Gastroesophageal sphincter (tissue), 4 donors: ENCODE measurements at regions not wholly inside any gene's neighbourhood (a gene's known extent, or its start where the extent isn't known, plus 50 kb on each side); places are given as distances from the start of the nearest gene placed in this dataset.

ENCODE experiments used
- ATAC-seq: fragments of 150-250 bp; one replicate; pipeline ENCODE4 v1.9.1; 2016; ENCODE audit warnings: mild to moderate bottlenecking, moderate library complexity
- H3K27ac ChIP-seq, 4 donors: fragments of 200-600 bp; sonication (generic) in 3 of 4; 1 replicate in 3 of 4; 2 replicates in 1 of 4; pipeline ENCODE4 v1.5.1; 2016 to 2019
- H3K27me3 ChIP-seq: fragments of 200-600 bp; sonication (generic); one replicate; pipeline ENCODE4 v1.5.1; 2019
- H3K36me3 ChIP-seq, 2 donors: fragments of 200-600 bp; sonication (generic); one replicate each; pipeline ENCODE4 v1.5.1; 2019; ENCODE audit warnings: control low read depth in 1 of 2
- H3K4me1 ChIP-seq, 3 donors: fragments of 200-600 bp; sonication (generic); 1 replicate in 2 of 3; 2 replicates in 1 of 3; pipeline ENCODE4 v1.5.1; 2016 to 2019; ENCODE audit warnings: control low read depth in 2 of 3
- H3K4me3 ChIP-seq, 2 donors: fragments of 200-600 bp; sonication (generic); one replicate each; pipeline ENCODE4 v1.5.1; 2019; ENCODE audit warnings: mild to moderate bottlenecking in 1 of 2, moderate library complexity in 1 of 2
- H3K9me3 ChIP-seq, 3 donors: fragments of 200-600 bp; sonication (generic); one replicate each; pipeline ENCODE4 v1.5.1; 2017 to 2019; ENCODE audit warnings: control low read depth in 2 of 3
- CTCF ChIP-seq, 4 experiments: fragments of 200-600 bp in 2 of 4; fragments of 450-650 bp in 2 of 4; sonication (generic) in 1 of 4; IDR thresholded peaks; one replicate each; pipeline ENCODE4 v1.5.1; 2017 to 2019; ENCODE audit warnings: antibody characterized with exemption in 4 of 4, mild to moderate bottlenecking in 2 of 4, moderate library complexity in 2 of 4
- EP300 ChIP-seq: sonication (generic); formaldehyde crosslinking; IDR thresholded peaks from one replicate; pipeline ENCODE4 v1.6.1; 2017; ENCODE audit warnings: antibody characterized with exemption, mild to moderate bottlenecking
- POLR2A ChIP-seq, 2 donors: fragments of 450-650 bp; IDR thresholded peaks; one replicate each; pipeline ENCODE4 v1.6.1; 2017; ENCODE audit warnings: antibody characterized with exemption in 2 of 2, mild to moderate bottlenecking in 2 of 2, moderate library complexity in 1 of 2
- POLR2AphosphoS5 ChIP-seq: sonication (generic); formaldehyde crosslinking; IDR thresholded peaks from one replicate; pipeline ENCODE4 v1.6.1; 2017; ENCODE audit warnings: antibody characterized with exemption
- WGBS, 2 donors: methylation state at CpG; one replicate each; pipeline ENCODE4 v1.1.5; 2018; ENCODE audit warnings: low coverage in 1 of 2; 5-methylcytosine and 5-hydroxymethylcytosine counted together

- H3K4me3 ChIP-seq: no peak overlapping the region
- no peaks in the 10 kb centered on the region for H3K36me3 ChIP-seq
- TF ChIP-seq EP300 (no peak), POLR2AphosphoS5 (no peak), POLR2A (IDR thresholded peaks at IDR 0.05) (no peak)
- ATAC-seq: peak; percentile 49
- no peaks in the 10 kb centered on the region for H3K9me3 ChIP-seq
- peak overlapping the region in 3 of 4 donors; percentile 22 to 72 (median 57) for H3K27ac ChIP-seq
- H3K4me1 ChIP-seq: peaks cover 0 to 26% (median 4%) of the 10 kb centered on the region in 3 donors
- no peaks in the 10 kb centered on the region for H3K27me3 ChIP-seq
- WGBS, 2 donors: 40 to 53% methylated on average over 2 to 20 of the region's 25 CpGs
Measured at GRCh38 chr10:30182191-30183054, 123.0 kb upstream of the JCAD start.

GRCh38 chr10:30178356-30178964 lies 119.1 kb upstream of the JCAD start:
- Histone ChIP-seq H3K36me3 (no peaks in the 10 kb centered on the region), H3K4me1 (peaks cover 0 to 27% (median 4%) of the 10 kb centered on the region in 3 donors), H3K9me3 (no peaks in the 10 kb centered on the region), H3K27me3 (no peaks in the 10 kb centered on the region), H3K4me3 (no peak overlapping the region), H3K27ac (no peak overlapping the region)
- WGBS, 2 donors: 44 to 52% methylated on average over 6 to 8 of the region's 8 CpGs
- TF ChIP-seq POLR2AphosphoS5 (peak; percentile 56), CTCF (IDR thresholded peaks at IDR 0.05) (no peak)
- ATAC-seq: no peak

- Histone ChIP-seq H3K9me3 (no peaks in the 10 kb centered on the region), H3K4me1 (peaks cover 0 to 18% (median 0%) of the 10 kb centered on the region in 3 donors), H3K27me3 (no peaks in the 10 kb centered on the region), H3K4me3 (no peak overlapping the region), H3K36me3 (no peaks in the 10 kb centered on the region), H3K27ac (peak overlapping the region in 1 of 4 donors; percentile 33)
- no peak for ATAC-seq
- TF ChIP-seq POLR2AphosphoS5 (no peak), EP300 (no peak), CTCF (IDR thresholded peaks at IDR 0.05) (no peak), POLR2A (IDR thresholded peaks at IDR 0.05) (no peak)
- WGBS, 2 donors: 25 to 42% methylated on average over 4 to 9 of the region's 10 CpGs
Measured at GRCh38 chr10:30176776-30177533, 117.6 kb upstream of the JCAD start.

- Histone ChIP-seq H3K27me3 (no peaks in the 10 kb centered on the region), H3K36me3 (no peaks in the 10 kb centered on the region), H3K4me3 (no peak overlapping the region), H3K9me3 (no peaks in the 10 kb centered on the region), H3K27ac (peak overlapping the region in 1 of 4 donors; percentile 33), H3K4me1 (peaks cover 0 to 18% (median 0%) of the 10 kb centered on the region in 3 donors)
- TF ChIP-seq POLR2AphosphoS5 (no peak), CTCF (IDR thresholded peaks at IDR 0.05) (no peak), POLR2A (IDR thresholded peaks at IDR 0.05) (no peak), EP300 (no peak)
- no peak for ATAC-seq
- WGBS, 2 donors: 80 to 84% methylated on average over 6 to 9 of the region's 9 CpGs
Measured at GRCh38 chr10:30176182-30176581, 116.8 kb upstream of the JCAD start.

- H3K36me3 ChIP-seq: no peaks in the 10 kb centered on the region
- no peaks in the 10 kb centered on the region for H3K9me3 ChIP-seq
- H3K27ac ChIP-seq: no peak overlapping the region
- no peaks in the 10 kb centered on the region for H3K27me3 ChIP-seq
- H3K4me3 ChIP-seq: no peak overlapping the region
- 60 to 90% methylated on average over 1 to 5 of the region's 7 CpGs for WGBS, 2 donors
- no peak for ATAC-seq
- no peak for TF ChIP-seq CTCF (IDR thresholded peaks at IDR 0.05)
- TF ChIP-seq POLR2A (IDR thresholded peaks at IDR 0.05): no peak
- TF ChIP-seq EP300: no peak
- no peak for TF ChIP-seq POLR2AphosphoS5
- H3K4me1 ChIP-seq: peaks cover 0 to 15% (median 0%) of the 10 kb centered on the region in 3 donors
Measured at GRCh38 chr10:30172673-30173072, 113.3 kb upstream of the JCAD start.
